Liver (tissue), 7 donors: ENCODE measurements at regions not wholly inside any gene's neighbourhood (a gene's known extent, or its start where the extent isn't known, plus 50 kb on each side); places are given as distances from the start of the nearest gene placed in this dataset.

Experiments used
- DNase-seq: peaks from one replicate; pipeline ENCODE4 v3.0.0-alpha.2; 2017; ENCODE audit warnings: low spot score
- H3K27ac ChIP-seq, 2 donors: one replicate each; pipeline ENCODE4 v1.7.0; 2013; ENCODE audit warnings: inconsistent platforms in 2 of 2, low read length in 2 of 2, control low read depth in 1 of 2, low read depth in 1 of 2, mild to moderate bottlenecking in 1 of 2
- H3K27me3 ChIP-seq, 4 donors: one replicate each; pipeline versions ENCODE4 v1.6.1 to v1.7.0; 2013; ENCODE audit warnings: low read length in 3 of 4, inconsistent platforms in 1 of 4, mild to moderate bottlenecking in 1 of 4, moderate library complexity in 1 of 4; ENCODE audit not compliant: control insufficient read depth in 4 of 4, insufficient read depth in 4 of 4
- H3K36me3 ChIP-seq, 4 donors: one replicate each; pipeline versions ENCODE4 v1.6.1 to v1.7.0; 2013; ENCODE audit warnings: low read length in 3 of 4, mild to moderate bottlenecking in 3 of 4, low read depth in 1 of 4, moderate library complexity in 1 of 4; ENCODE audit not compliant: control insufficient read depth in 4 of 4, insufficient read depth in 3 of 4
- H3K4me1 ChIP-seq, 4 donors: one replicate each; pipeline versions ENCODE4 v1.6.1 to v1.7.0; 2013; ENCODE audit warnings: low read length in 3 of 4, mild to moderate bottlenecking in 3 of 4, moderate library complexity in 1 of 4; ENCODE audit not compliant: control insufficient read depth in 4 of 4, insufficient read depth in 4 of 4
- H3K4me3 ChIP-seq, 3 donors: one replicate each; pipeline versions ENCODE4 v1.6.1 to v1.7.0; 2013; ENCODE audit warnings: low read length in 3 of 3, control low read depth in 1 of 3, low read depth in 1 of 3, mild to moderate bottlenecking in 1 of 3
- H3K9ac ChIP-seq, 2 donors: one replicate each; pipeline ENCODE4 v1.7.0; 2013; ENCODE audit warnings: low read length in 2 of 2, mild to moderate bottlenecking in 2 of 2, moderate library complexity in 2 of 2, control low read depth in 1 of 2, low read depth in 1 of 2
- H3K9me3 ChIP-seq, 4 donors: one replicate each; pipeline versions ENCODE4 v1.6.1 to v1.7.0; 2013; ENCODE audit warnings: low read length in 3 of 4; ENCODE audit not compliant: control insufficient read depth in 4 of 4
- EGR1 ChIP-seq, 2 donors: IDR thresholded peaks; 2 replicates each; pipeline ENCODE4 v1.6.1; 2016 to 2018; ENCODE audit warnings: antibody characterized with exemption in 2 of 2, low read depth in 2 of 2
- FOXA1 ChIP-seq: IDR thresholded peaks from 2 replicates; pipeline ENCODE4 v1.6.1; 2016; ENCODE audit warnings: antibody characterized with exemption
- HNF4G ChIP-seq: IDR thresholded peaks from 2 replicates; pipeline ENCODE4 v1.6.1; 2016; ENCODE audit warnings: antibody characterized with exemption
- JUND ChIP-seq, 2 donors: IDR thresholded peaks; 2 replicates each; pipeline ENCODE4 v1.6.1; 2016; ENCODE audit warnings: antibody characterized with exemption in 2 of 2
- NR2F2 ChIP-seq: IDR thresholded peaks from 2 replicates; pipeline ENCODE4 v1.6.1; 2016; ENCODE audit warnings: antibody characterized with exemption
- RAD21 ChIP-seq, 2 donors: IDR thresholded peaks; 2 replicates each; pipeline ENCODE4 v1.6.1; 2016; ENCODE audit warnings: antibody characterized with exemption in 2 of 2, mild to moderate bottlenecking in 2 of 2
- SP1 ChIP-seq: IDR thresholded peaks from 2 replicates; pipeline ENCODE4 v1.6.1; 2018; ENCODE audit warnings: antibody characterized with exemption, mild to moderate bottlenecking
- YY1 ChIP-seq: IDR thresholded peaks from 2 replicates; pipeline ENCODE4 v1.6.1; 2016; ENCODE audit warnings: antibody characterized with exemption, mild to moderate bottlenecking
- WGBS: extraction: QIAGEN DNeasy Blood & Tissue Kit; methylation state at CpG from one replicate; pipeline ENCODE4 v1.1.7; 2013; 5-methylcytosine and 5-hydroxymethylcytosine counted together
- TF ChIP-seq, protein P1 (sequence below): IDR thresholded peaks from 2 replicates; pipeline ENCODE4 v1.6.1; 2016; ENCODE audit warnings: antibody characterized with exemption
- TF ChIP-seq, protein P2 (sequence below): IDR thresholded peaks from 2 replicates; pipeline ENCODE4 v1.6.1; 2016; ENCODE audit warnings: antibody characterized with exemption
- TF ChIP-seq, protein P3 (sequence below): IDR thresholded peaks from 2 replicates; pipeline ENCODE4 v1.6.1; 2016; ENCODE audit warnings: antibody characterized with exemption
- TF ChIP-seq, protein P4 (sequence below): IDR thresholded peaks from 2 replicates; pipeline ENCODE4 v1.6.1; 2016; ENCODE audit warnings: antibody characterized with exemption, mild to moderate bottlenecking
- donor health status: healthy.
- donor health status: healthy.
- donor health status: healthy.
- donor health status: healthy.

DNA sequence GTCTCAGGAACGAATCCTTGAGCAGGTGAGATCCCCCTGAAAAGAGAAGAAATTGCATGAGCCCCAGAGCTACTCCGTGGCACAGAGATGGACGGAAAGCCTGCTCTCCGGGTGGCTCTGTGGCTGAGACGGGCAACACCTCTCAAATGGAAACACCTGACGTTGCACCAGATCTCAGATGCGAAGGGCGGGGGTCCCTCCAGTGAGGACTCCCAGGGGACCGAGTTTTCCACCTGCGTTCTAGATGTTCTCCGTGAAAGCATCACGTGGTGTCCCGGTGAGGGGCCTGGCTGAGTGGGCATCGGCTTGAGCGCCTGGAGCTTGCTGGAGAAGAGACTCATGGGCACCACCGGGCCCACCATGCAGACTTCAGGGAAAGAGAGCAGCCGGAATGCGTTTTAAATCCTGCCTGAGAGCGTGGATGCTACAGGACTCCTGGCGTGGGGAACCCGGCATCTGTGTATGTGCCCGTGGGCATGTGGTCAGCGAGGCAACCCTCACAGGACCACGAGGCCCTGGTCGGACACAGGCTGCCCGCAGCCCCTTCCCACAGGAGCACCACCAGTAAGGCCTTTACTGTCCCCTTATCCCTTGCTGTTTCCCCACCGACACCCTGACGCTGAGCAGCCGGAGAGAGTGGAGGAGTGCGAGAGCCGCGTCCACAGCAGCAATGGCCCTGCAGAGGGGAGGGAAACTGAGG is 378.4 kb upstream of the IRX4 start (continued):
- TF ChIP-seq, protein P1, sequence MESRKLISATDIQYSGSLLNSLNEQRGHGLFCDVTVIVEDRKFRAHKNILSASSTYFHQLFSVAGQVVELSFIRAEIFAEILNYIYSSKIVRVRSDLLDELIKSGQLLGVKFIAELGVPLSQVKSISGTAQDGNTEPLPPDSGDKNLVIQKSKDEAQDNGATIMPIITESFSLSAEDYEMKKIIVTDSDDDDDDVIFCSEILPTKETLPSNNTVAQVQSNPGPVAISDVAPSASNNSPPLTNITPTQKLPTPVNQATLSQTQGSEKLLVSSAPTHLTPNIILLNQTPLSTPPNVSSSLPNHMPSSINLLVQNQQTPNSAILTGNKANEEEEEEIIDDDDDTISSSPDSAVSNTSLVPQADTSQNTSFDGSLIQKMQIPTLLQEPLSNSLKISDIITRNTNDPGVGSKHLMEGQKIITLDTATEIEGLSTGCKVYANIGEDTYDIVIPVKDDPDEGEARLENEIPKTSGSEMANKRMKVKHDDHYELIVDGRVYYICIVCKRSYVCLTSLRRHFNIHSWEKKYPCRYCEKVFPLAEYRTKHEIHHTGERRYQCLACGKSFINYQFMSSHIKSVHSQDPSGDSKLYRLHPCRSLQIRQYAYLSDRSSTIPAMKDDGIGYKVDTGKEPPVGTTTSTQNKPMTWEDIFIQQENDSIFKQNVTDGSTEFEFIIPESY: no peak
- TF ChIP-seq FOXA1: no peak
- TF ChIP-seq, protein P2, sequence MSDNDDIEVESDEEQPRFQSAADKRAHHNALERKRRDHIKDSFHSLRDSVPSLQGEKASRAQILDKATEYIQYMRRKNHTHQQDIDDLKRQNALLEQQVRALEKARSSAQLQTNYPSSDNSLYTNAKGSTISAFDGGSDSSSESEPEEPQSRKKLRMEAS: no peak
- no peak for TF ChIP-seq SP1
- TF ChIP-seq YY1: no peak
- no peak for TF ChIP-seq JUND (IDR thresholded peaks at IDR 0.05)
- TF ChIP-seq RAD21 (IDR thresholded peaks at IDR 0.05): no peak
- TF ChIP-seq NR2F2: no peak
- TF ChIP-seq HNF4G: no peak

DNA sequence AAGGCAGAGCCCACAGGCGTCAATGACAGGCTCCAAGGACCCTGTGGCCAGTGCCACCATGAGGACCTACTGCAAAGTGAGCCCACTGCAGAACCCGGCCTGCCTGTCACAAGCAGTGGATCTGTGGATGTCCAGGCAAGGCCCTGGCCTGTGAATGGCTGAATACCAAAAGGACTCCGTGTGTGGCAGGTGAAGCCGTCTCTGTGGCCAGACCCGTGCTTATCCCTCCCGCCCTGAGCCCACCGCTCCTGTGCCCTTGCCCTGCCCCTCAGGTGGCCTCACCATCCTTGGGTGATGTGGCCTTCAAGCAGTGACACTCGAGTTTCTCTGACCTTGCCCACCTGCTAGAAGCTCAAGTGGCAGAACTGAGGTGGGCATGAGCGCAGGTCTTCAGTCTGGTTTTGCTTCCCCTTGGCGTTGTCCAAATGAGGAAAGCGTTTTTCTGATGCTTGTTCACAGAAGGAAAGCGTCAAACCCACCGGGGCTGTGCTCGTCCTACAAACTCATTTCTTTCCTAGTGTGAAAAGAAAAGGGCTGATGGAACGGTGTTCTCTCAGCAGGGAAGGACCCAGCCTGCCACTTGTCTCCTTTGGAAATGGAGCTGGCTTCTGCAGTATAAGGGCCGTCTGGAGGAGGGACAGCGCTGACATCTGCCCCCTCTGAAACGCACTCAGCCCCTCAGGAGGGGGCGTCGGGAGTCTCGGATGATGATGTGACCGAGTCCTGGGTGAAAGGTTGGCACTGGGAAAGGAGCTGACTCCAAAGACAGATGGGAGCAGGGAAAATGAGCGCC is 377.7 kb upstream of the IRX4 start:
- 75% methylated on average over 23 of the region's 23 CpGs for WGBS
- TF ChIP-seq, protein P2: no peak
- TF ChIP-seq, protein P3, sequence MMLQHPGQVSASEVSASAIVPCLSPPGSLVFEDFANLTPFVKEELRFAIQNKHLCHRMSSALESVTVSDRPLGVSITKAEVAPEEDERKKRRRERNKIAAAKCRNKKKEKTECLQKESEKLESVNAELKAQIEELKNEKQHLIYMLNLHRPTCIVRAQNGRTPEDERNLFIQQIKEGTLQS: no peak
- no peak for TF ChIP-seq FOXA1
- TF ChIP-seq, protein P4, sequence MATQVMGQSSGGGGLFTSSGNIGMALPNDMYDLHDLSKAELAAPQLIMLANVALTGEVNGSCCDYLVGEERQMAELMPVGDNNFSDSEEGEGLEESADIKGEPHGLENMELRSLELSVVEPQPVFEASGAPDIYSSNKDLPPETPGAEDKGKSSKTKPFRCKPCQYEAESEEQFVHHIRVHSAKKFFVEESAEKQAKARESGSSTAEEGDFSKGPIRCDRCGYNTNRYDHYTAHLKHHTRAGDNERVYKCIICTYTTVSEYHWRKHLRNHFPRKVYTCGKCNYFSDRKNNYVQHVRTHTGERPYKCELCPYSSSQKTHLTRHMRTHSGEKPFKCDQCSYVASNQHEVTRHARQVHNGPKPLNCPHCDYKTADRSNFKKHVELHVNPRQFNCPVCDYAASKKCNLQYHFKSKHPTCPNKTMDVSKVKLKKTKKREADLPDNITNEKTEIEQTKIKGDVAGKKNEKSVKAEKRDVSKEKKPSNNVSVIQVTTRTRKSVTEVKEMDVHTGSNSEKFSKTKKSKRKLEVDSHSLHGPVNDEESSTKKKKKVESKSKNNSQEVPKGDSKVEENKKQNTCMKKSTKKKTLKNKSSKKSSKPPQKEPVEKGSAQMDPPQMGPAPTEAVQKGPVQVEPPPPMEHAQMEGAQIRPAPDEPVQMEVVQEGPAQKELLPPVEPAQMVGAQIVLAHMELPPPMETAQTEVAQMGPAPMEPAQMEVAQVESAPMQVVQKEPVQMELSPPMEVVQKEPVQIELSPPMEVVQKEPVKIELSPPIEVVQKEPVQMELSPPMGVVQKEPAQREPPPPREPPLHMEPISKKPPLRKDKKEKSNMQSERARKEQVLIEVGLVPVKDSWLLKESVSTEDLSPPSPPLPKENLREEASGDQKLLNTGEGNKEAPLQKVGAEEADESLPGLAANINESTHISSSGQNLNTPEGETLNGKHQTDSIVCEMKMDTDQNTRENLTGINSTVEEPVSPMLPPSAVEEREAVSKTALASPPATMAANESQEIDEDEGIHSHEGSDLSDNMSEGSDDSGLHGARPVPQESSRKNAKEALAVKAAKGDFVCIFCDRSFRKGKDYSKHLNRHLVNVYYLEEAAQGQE: no peak
- TF ChIP-seq EGR1 (IDR thresholded peaks at IDR 0.05; ENCODE audit: low read depth in 2 of 2): no peak

More for the DNA sequence above, 377.7 kb upstream of the IRX4 start:
- Histone ChIP-seq H3K27ac (no peak overlapping the region), H3K36me3 (no peaks in the 10 kb centered on the region), H3K9me3 (no peaks in the 10 kb centered on the region), H3K27me3 (peaks cover 0 to 3% (median 0%) of the 10 kb centered on the region in 4 donors), H3K4me1 (no peaks in the 10 kb centered on the region), H3K9ac (no peak overlapping the region), H3K4me3 (no peak overlapping the region)
- DNase-seq: peak; percentile 16
